ENCODE measurements at regions not wholly inside any gene's neighbourhood (a gene's known extent, or its start where the extent isn't known, plus 50 kb on each side); places are given as distances from the start of the nearest gene placed in this dataset.

GRCh38 chr22:48897645-48898370 lies 929.9 kb downstream of the BRD1 start:
- TF ChIP-seq YEATS4 (CRISPR knock-in tag; IDR thresholded peaks at IDR 0.05; ENCODE audit: borderline replicate concordance) = no peak
- TF ChIP-seq REST (IDR thresholded peaks at IDR 0.05; ENCODE audit: borderline replicate concordance in 1 of 2, low read depth in 1 of 2, low read length in 2 of 2) = no peak
- TF ChIP-seq PCBP1 (IDR thresholded peaks at IDR 0.05; ENCODE audit: borderline replicate concordance, low read depth, low read length) = no peak
- no peak for TF ChIP-seq TP53 (CRISPR knock-in tag; conservative IDR thresholded peaks at IDR 0.05)
- no peak for TF ChIP-seq POLR2AphosphoS5 (IDR thresholded peaks at IDR 0.05; ENCODE audit: low read depth, low read length)
- TF ChIP-seq SMAD1 (CRISPR knock-in tag; IDR thresholded peaks at IDR 0.05; ENCODE audit: borderline replicate concordance, low read depth) = no peak
- TF ChIP-seq ZNF292 (CRISPR knock-in tag; IDR thresholded peaks at IDR 0.05; ENCODE audit: borderline replicate concordance, low read depth) = no peak
- no peak for TF ChIP-seq FOXJ3 (CRISPR knock-in tag; IDR thresholded peaks at IDR 0.05; ENCODE audit: borderline replicate concordance)

Measured in HepG2 (cell line).